GM12875 (cell line): ENCODE measurements at regions not wholly inside any gene's neighbourhood (a gene's known extent, or its start where the extent isn't known, plus 50 kb on each side); places are given as distances from the start of the nearest gene placed in this dataset.

ENCODE experiments used
- H3K4me3 ChIP-seq: one replicate; pipeline ENCODE4 v1.5.1; 2011; ENCODE audit warnings: low read depth, low read length, control low read depth
- TF ChIP-seq, protein P1 (sequence below): IDR thresholded peaks from 2 replicates; pipeline ENCODE4 v1.5.1; 2011; ENCODE audit warnings: low read depth, mild to moderate bottlenecking, control low read depth, inconsistent platforms, low read length, moderate library complexity, borderline replicate concordance; ENCODE audit not compliant: insufficient read depth

DNA sequence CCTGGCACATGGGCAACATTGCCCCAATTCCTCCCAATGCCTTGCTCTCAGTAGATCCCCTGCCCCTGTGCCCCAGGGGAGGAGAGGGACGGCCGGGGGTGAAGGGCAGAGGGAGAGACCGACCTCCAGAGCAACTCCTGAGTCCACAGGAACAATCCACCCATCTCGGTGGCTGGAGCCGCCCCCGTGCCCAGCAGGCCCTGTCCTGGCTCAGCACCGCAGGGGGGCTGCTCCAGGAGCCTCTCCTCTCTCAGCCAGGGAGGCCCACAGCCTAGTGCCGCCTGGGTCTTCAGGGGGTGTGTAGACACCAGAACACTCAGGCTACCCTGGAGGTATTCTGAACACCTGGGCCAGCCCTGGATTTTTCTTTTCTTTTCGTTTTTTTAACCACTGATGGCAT, 233.7 kb upstream of the SDK2 start:
- no peak overlapping the region for H3K4me3 ChIP-seq
- TF ChIP-seq, protein P1, sequence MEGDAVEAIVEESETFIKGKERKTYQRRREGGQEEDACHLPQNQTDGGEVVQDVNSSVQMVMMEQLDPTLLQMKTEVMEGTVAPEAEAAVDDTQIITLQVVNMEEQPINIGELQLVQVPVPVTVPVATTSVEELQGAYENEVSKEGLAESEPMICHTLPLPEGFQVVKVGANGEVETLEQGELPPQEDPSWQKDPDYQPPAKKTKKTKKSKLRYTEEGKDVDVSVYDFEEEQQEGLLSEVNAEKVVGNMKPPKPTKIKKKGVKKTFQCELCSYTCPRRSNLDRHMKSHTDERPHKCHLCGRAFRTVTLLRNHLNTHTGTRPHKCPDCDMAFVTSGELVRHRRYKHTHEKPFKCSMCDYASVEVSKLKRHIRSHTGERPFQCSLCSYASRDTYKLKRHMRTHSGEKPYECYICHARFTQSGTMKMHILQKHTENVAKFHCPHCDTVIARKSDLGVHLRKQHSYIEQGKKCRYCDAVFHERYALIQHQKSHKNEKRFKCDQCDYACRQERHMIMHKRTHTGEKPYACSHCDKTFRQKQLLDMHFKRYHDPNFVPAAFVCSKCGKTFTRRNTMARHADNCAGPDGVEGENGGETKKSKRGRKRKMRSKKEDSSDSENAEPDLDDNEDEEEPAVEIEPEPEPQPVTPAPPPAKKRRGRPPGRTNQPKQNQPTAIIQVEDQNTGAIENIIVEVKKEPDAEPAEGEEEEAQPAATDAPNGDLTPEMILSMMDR = no peak

DNA sequence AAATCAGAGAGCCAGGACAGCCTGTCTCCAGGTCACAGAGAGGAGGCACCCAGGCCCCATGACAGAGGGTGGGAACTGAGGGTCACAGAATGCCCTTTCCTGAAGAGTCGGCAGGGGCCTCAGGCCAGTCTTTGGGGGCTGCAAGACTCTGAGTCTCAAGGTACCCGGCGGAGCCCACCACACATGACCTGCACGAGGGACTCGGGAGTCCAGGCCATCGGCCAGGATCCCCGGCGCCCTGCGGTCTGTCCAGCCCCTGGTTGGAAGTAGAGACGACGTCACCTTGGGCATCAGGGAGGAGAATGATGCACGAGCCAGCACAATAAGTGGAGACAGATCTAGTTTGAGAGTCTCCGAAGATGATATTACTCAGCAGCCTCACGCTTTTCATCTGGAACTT, 234.7 kb upstream of the SDK2 start:
- TF ChIP-seq, protein P1 = no peak
- H3K4me3 ChIP-seq = no peak overlapping the region

DNA sequence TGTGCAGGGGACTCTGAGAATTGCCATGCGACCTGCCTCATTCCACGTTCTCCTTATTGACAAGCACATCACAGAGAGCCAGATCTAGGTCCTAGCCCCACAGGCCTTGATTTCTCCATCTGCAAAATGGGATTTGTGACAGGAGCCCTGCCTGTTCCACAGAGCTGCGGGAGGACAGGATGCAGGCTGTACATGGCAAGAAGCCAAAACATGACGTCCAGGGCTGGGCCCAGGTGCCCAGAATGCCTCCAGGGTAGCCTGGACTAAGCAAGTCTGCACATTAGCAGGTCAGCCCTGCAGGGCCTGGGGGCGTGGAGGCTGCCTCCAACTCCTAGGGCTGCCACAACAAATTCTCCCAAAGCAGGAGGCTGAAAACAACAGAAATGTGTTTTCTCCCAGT, 235.7 kb upstream of the SDK2 start:
- H3K4me3 ChIP-seq = no peak overlapping the region
- TF ChIP-seq, protein P1 = no peak

DNA sequence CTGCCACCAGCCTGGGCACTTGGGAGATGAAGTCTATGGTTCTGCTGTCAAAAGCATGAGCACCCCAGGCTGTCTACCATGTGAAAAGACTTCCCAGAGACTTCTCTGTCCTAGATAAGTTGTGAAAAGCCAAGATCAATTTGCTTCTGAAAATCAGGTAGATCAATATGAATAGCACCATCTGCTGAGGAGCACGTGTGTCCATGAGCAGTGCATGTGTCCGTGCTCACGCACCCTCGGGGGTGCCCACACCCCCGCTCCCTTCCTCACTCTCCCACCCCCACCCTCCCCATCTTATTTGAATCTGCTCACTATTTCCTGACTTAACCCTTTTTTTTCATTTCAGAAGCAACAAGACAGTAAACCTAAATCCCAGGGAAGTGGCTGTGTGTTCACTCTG, 238.3 kb upstream of the SDK2 start:
- H3K4me3 ChIP-seq = no peak overlapping the region
- TF ChIP-seq, protein P1 = no peak

DNA sequence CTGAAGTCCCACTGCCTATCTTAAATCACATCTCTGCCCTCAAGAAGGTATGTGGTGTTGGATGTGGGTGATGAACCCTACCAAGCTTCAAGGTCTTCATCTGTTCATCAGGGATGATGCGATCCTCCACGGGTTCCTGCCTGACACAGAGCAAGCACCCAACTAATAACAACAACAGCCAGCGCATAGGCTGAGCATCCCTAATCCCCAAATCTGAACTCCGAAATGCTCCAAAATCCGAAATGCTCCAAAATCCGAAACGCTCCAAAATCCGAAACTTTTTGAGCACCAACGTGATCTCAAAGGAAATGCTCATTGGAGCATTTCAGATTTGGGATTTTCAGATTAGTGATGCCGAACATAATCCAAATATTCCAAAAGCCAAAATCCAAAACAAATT, 238.9 kb upstream of the SDK2 start:
- TF ChIP-seq, protein P1 = no peak
- H3K4me3 ChIP-seq = no peak overlapping the region

DNA sequence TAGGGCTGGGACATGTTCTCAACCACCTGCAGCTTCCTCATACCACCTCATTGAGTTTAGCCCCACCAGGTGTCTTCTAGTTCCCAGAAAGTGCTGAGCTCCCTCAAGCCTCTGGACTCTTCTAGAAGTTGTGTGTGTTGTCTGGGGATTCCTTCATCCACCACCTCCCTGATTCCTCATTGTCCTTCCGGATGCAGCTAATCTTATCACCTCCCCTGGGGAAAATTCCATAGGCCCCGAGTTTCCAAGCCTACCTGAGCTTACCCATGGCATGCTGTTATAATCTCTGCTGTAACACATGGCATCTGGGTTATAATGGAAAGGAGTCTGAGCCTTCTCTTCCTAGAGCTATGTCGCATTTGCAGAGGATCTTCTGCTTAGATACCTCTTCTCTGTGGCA, 243.5 kb upstream of the SDK2 start:
- TF ChIP-seq, protein P1 = no peak
- H3K4me3 ChIP-seq = no peak overlapping the region

DNA sequence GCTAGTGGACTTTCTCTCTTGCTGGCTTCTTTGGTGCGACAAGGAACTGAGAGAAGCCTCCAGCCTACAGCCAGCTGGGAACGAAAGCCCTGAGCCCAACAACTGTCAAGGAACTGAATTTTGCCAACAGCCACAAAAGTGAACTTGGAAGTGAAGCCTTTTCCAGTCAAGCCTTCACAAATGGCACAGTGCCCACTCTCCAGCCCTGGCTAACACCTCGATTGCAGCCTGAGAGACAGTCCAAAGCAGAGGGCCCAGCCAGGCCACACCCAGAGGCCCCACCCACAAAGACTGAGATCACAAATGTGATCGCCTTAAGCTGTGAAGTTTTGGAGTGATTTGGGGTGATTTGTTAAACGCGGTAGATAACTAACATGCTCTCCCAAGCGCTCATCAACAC, 244.6 kb upstream of the SDK2 start:
- TF ChIP-seq, protein P1 = no peak
- H3K4me3 ChIP-seq = no peak overlapping the region
